ENCODE measurements at regions not wholly inside any gene's neighbourhood (a gene's known extent, or its start where the extent isn't known, plus 50 kb on each side); places are given as distances from the start of the nearest gene placed in this dataset.

- Mint-ChIP-seq H3K4me1 (ENCODE audit: low read depth) (no peaks in the 10 kb centered on the region), H3K4me3 (no peak overlapping the region), H3K9me3 (peaks cover 21% of the 10 kb centered on the region), H3K27ac (no peak overlapping the region), H3K27me3 (ENCODE audit: insufficient read depth) (no peaks in the 10 kb centered on the region), H3K36me3 (ENCODE audit: low read depth) (no peaks in the 10 kb centered on the region)
- no peak for DNase-seq
- TF ChIP-seq, protein P1, sequence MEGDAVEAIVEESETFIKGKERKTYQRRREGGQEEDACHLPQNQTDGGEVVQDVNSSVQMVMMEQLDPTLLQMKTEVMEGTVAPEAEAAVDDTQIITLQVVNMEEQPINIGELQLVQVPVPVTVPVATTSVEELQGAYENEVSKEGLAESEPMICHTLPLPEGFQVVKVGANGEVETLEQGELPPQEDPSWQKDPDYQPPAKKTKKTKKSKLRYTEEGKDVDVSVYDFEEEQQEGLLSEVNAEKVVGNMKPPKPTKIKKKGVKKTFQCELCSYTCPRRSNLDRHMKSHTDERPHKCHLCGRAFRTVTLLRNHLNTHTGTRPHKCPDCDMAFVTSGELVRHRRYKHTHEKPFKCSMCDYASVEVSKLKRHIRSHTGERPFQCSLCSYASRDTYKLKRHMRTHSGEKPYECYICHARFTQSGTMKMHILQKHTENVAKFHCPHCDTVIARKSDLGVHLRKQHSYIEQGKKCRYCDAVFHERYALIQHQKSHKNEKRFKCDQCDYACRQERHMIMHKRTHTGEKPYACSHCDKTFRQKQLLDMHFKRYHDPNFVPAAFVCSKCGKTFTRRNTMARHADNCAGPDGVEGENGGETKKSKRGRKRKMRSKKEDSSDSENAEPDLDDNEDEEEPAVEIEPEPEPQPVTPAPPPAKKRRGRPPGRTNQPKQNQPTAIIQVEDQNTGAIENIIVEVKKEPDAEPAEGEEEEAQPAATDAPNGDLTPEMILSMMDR (IDR thresholded peaks at IDR 0.05): no peak
Observed at GRCh38 chr12:90621927-90622326, 333.0 kb downstream of the CCER1 start.

GRCh38 chr12:90619943-90620342 is 335.0 kb downstream of the CCER1 start:
- Mint-ChIP-seq H3K4me1 (ENCODE audit: low read depth) (no peaks in the 10 kb centered on the region), H3K4me3 (no peak overlapping the region), H3K36me3 (ENCODE audit: low read depth) (no peaks in the 10 kb centered on the region), H3K27me3 (ENCODE audit: insufficient read depth) (no peaks in the 10 kb centered on the region), H3K27ac (no peak overlapping the region), H3K9me3 (peaks cover 17% of the 10 kb centered on the region)
- DNase-seq: no peak
- TF ChIP-seq, protein P1 (IDR thresholded peaks at IDR 0.05): no peak

GRCh38 chr12:90618586-90618985 is 336.4 kb downstream of the CCER1 start:
- Mint-ChIP-seq H3K9me3 (peaks cover 24% of the 10 kb centered on the region), H3K4me1 (ENCODE audit: low read depth) (no peaks in the 10 kb centered on the region), H3K27me3 (ENCODE audit: insufficient read depth) (no peaks in the 10 kb centered on the region), H3K27ac (no peak overlapping the region), H3K4me3 (no peak overlapping the region), H3K36me3 (ENCODE audit: low read depth) (no peaks in the 10 kb centered on the region)
- TF ChIP-seq, protein P1 (IDR thresholded peaks at IDR 0.05): no peak
- no peak for DNase-seq

- Mint-ChIP-seq H3K9me3 (peaks cover 43% of the 10 kb centered on the region), H3K4me1 (ENCODE audit: low read depth) (no peaks in the 10 kb centered on the region), H3K4me3 (no peak overlapping the region), H3K36me3 (ENCODE audit: low read depth) (no peaks in the 10 kb centered on the region), H3K27me3 (ENCODE audit: insufficient read depth) (no peaks in the 10 kb centered on the region), H3K27ac (no peak overlapping the region)
- DNase-seq: no peak
- TF ChIP-seq, protein P1 (IDR thresholded peaks at IDR 0.05): no peak
Observed at GRCh38 chr12:90611891-90612290, 343.1 kb downstream of the CCER1 start.

GRCh38 chr12:90611048-90611447 is 343.9 kb downstream of the CCER1 start:
- H3K9me3 Mint-ChIP-seq: peaks cover 43% of the 10 kb centered on the region
- H3K4me1 Mint-ChIP-seq (ENCODE audit: low read depth): no peaks in the 10 kb centered on the region
- H3K36me3 Mint-ChIP-seq (ENCODE audit: low read depth): no peaks in the 10 kb centered on the region

More at GRCh38 chr12:90611048-90611447, 343.9 kb downstream of the CCER1 start:
- no peaks in the 10 kb centered on the region for H3K27me3 Mint-ChIP-seq (ENCODE audit: insufficient read depth)
- TF ChIP-seq, protein P1 (IDR thresholded peaks at IDR 0.05): no peak
- no peak for DNase-seq
- no peak overlapping the region for H3K4me3 Mint-ChIP-seq
- H3K27ac Mint-ChIP-seq: no peak overlapping the region
